Stimulated activated CD8-positive, alpha-beta memory T cell treated with anti-CD3 and anti-CD28 coated beads, Interleukin-4, amount 100 ng/mL, for 48 hours (primary cell): ENCODE measurements at regions not wholly inside any gene's neighbourhood (a gene's known extent, or its start where the extent isn't known, plus 50 kb on each side); places are given as distances from the start of the nearest gene placed in this dataset.

Experiments
- DNase-seq: peaks from one replicate; pipeline ENCODE4 v3.0.0-alpha.2; 2020

- no peak for DNase-seq
Measured at GRCh38 chr2:220065581-220065980, 438.2 kb downstream of the SLC4A3 start.

- no peak for DNase-seq
Measured at GRCh38 chr2:220068846-220069245, 441.4 kb downstream of the SLC4A3 start.

- no peak for DNase-seq
Measured at GRCh38 chr2:220070349-220070748, 442.9 kb downstream of the SLC4A3 start.

- DNase-seq = no peak
Measured at GRCh38 chr2:220071696-220072095, 444.3 kb downstream of the SLC4A3 start.

GRCh38 chr2:220072669-220073220 is 445.3 kb downstream of the SLC4A3 start:
- no peak for DNase-seq

GRCh38 chr2:220075835-220076234 is 448.4 kb downstream of the SLC4A3 start:
- no peak for DNase-seq

GRCh38 chr2:220076734-220077133 is 449.3 kb downstream of the SLC4A3 start:
- no peak for DNase-seq

GRCh38 chr2:220077488-220077887 is 450.1 kb downstream of the SLC4A3 start:
- DNase-seq = no peak

- no peak for DNase-seq
Measured at GRCh38 chr2:220078439-220078838, 451.0 kb downstream of the SLC4A3 start.

- no peak for DNase-seq
Measured at GRCh38 chr2:220079595-220079994, 452.2 kb downstream of the SLC4A3 start.

GRCh38 chr2:220081171-220081570 is 453.7 kb downstream of the SLC4A3 start:
- DNase-seq = no peak

GRCh38 chr2:220090050-220090449 is 462.6 kb downstream of the SLC4A3 start:
- no peak for DNase-seq

GRCh38 chr2:220096406-220096805 is 469.0 kb downstream of the SLC4A3 start:
- DNase-seq = no peak

- no peak for DNase-seq
Measured at GRCh38 chr2:220101980-220102379, 474.6 kb downstream of the SLC4A3 start.

GRCh38 chr2:220103596-220103995 is 476.2 kb downstream of the SLC4A3 start:
- no peak for DNase-seq

GRCh38 chr2:220104871-220105351 is 477.5 kb downstream of the SLC4A3 start:
- DNase-seq = no peak

- DNase-seq = no peak
Measured at GRCh38 chr2:220106065-220106464, 478.6 kb downstream of the SLC4A3 start.

GRCh38 chr2:220107380-220107791 is 480.0 kb downstream of the SLC4A3 start:
- no peak for DNase-seq

- DNase-seq = no peak
Measured at GRCh38 chr2:220114443-220114842, 487.0 kb downstream of the SLC4A3 start.

- DNase-seq = no peak
Measured at GRCh38 chr2:220117025-220117424, 489.6 kb downstream of the SLC4A3 start.

- DNase-seq = no peak
Measured at GRCh38 chr2:220120041-220120440, 492.6 kb downstream of the SLC4A3 start.

GRCh38 chr2:220123751-220124150 is 496.3 kb downstream of the SLC4A3 start:
- no peak for DNase-seq

GRCh38 chr2:220125551-220125950 is 498.1 kb downstream of the SLC4A3 start:
- no peak for DNase-seq

- DNase-seq = no peak
Measured at GRCh38 chr2:220127311-220127710, 499.9 kb downstream of the SLC4A3 start.

- DNase-seq = no peak
Measured at GRCh38 chr2:220127876-220128275, 500.4 kb downstream of the SLC4A3 start.
